K562 (cell line): ENCODE measurements at regions not wholly inside any gene's neighbourhood (a gene's known extent, or its start where the extent isn't known, plus 50 kb on each side); places are given as distances from the start of the nearest gene placed in this dataset.

ENCODE experiments used
- ARID3B ChIP-seq: fragments of 250-450 bp; sonication (Bioruptor Pico); IDR thresholded peaks from 2 replicates; pipeline ENCODE4 v1.4.0; 2020; ENCODE audit warnings: borderline replicate concordance
- EP300 ChIP-seq: IDR thresholded peaks from 2 replicates; pipeline ENCODE4 v1.6.1; 2012; ENCODE audit warnings: low read length, improper control_type of control experiment
- ZNF274 ChIP-seq: IDR thresholded peaks from 2 replicates; pipeline ENCODE4 v1.6.1; 2011; ENCODE audit warnings: low read depth, mild to moderate bottlenecking, low read length, moderate library complexity, borderline replicate concordance
- ZNF589 ChIP-seq: fragments of 200-800 bp; sonication (Bioruptor generic); IDR thresholded peaks from 2 replicates; pipeline ENCODE4 v1.6.1; 2016; ENCODE audit warnings: low read depth, missing genetic modification characterization, missing compliant biosample characterization
- TF ChIP-seq, protein P1 (sequence below), 3 experiments: IDR thresholded peaks in 2 of 3; conservative IDR thresholded peaks in 1 of 3; 2 replicates each; pipeline ENCODE4 v1.5.1; 2011 to 2012; ENCODE audit warnings: low read length in 3 of 3, mild to moderate bottlenecking in 3 of 3, control low read depth in 2 of 3, improper control_type of control experiment in 1 of 3, inconsistent platforms in 1 of 3, low read depth in 1 of 3, mixed read lengths in 1 of 3, moderate library complexity in 1 of 3; ENCODE audit not compliant: insufficient read depth in 2 of 3

GRCh38 chr10:78798976-78799730 lies 269.6 kb upstream of the ZMIZ1 start:
- TF ChIP-seq ARID3B (CRISPR knock-in tag) (no peak), ZNF589 (CRISPR knock-in tag) (no peak), EP300 (no peak), ZNF274 (no peak)
- TF ChIP-seq, protein P1, sequence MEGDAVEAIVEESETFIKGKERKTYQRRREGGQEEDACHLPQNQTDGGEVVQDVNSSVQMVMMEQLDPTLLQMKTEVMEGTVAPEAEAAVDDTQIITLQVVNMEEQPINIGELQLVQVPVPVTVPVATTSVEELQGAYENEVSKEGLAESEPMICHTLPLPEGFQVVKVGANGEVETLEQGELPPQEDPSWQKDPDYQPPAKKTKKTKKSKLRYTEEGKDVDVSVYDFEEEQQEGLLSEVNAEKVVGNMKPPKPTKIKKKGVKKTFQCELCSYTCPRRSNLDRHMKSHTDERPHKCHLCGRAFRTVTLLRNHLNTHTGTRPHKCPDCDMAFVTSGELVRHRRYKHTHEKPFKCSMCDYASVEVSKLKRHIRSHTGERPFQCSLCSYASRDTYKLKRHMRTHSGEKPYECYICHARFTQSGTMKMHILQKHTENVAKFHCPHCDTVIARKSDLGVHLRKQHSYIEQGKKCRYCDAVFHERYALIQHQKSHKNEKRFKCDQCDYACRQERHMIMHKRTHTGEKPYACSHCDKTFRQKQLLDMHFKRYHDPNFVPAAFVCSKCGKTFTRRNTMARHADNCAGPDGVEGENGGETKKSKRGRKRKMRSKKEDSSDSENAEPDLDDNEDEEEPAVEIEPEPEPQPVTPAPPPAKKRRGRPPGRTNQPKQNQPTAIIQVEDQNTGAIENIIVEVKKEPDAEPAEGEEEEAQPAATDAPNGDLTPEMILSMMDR (IDR thresholded peaks at IDR 0.05 in 2 of 3, conservative IDR thresholded peaks at IDR 0.05 in 1 of 3; ENCODE audit: insufficient read depth in 2 of 3, low read depth in 1 of 3, low read length in 3 of 3), result no peak
